ENCODE measurements at regions not wholly inside any gene's neighbourhood (a gene's known extent, or its start where the extent isn't known, plus 50 kb on each side); places are given as distances from the start of the nearest gene placed in this dataset.
"Not testable (repeated sequence)": the region's sequence is repeated elsewhere in the genome, so short reads cannot be mapped to it uniquely, and the experiment has no call there.

GRCh38 chrX:13419918-13420317 is 100.1 kb upstream of the ATXN3L start:
- FAIRE-seq, result no peak

GRCh38 chrX:13419276-13419675 is 99.4 kb upstream of the ATXN3L start:
- no peak for FAIRE-seq

GRCh38 chrX:13418126-13419097 is 98.6 kb upstream of the ATXN3L start:
- FAIRE-seq, result no peak

- FAIRE-seq, result no peak
Observed at GRCh38 chrX:13415509-13415908, 95.7 kb upstream of the ATXN3L start.

- FAIRE-seq, result no peak
Observed at GRCh38 chrX:13414006-13414647, 94.3 kb upstream of the ATXN3L start.

- FAIRE-seq, result no peak
Observed at GRCh38 chrX:13412208-13412600, 92.4 kb upstream of the ATXN3L start.

GRCh38 chrX:13411496-13412207 is 91.8 kb upstream of the ATXN3L start:
- no peak for FAIRE-seq

GRCh38 chrX:13408599-13408998 is 88.7 kb upstream of the ATXN3L start:
- FAIRE-seq, result not testable (repeated sequence)

- not testable (repeated sequence) for FAIRE-seq
Observed at GRCh38 chrX:13404777-13405176, 84.9 kb upstream of the ATXN3L start.

GRCh38 chrX:13404364-13404763 is 84.5 kb upstream of the ATXN3L start:
- FAIRE-seq, result no peak

- no peak for FAIRE-seq
Observed at GRCh38 chrX:13401724-13402123, 81.9 kb upstream of the ATXN3L start.

- no peak for FAIRE-seq
Observed at GRCh38 chrX:13398839-13399238, 79.0 kb upstream of the ATXN3L start.

- no peak for FAIRE-seq
Observed at GRCh38 chrX:13397878-13398818, 78.3 kb upstream of the ATXN3L start.

GRCh38 chrX:13396924-13397323 is 77.1 kb upstream of the ATXN3L start:
- FAIRE-seq, result no peak

- no peak for FAIRE-seq
Observed at GRCh38 chrX:13389501-13389900, 69.6 kb upstream of the ATXN3L start.

GRCh38 chrX:13387666-13388494 is 68.0 kb upstream of the ATXN3L start:
- no peak for FAIRE-seq

- FAIRE-seq, result no peak
Observed at GRCh38 chrX:13386636-13387035, 66.8 kb upstream of the ATXN3L start.

GRCh38 chrX:13386092-13386491 is 66.2 kb upstream of the ATXN3L start:
- FAIRE-seq, result no peak

GRCh38 chrX:13383907-13384306 is 64.1 kb upstream of the ATXN3L start:
- FAIRE-seq, result no peak

- no peak for FAIRE-seq
Observed at GRCh38 chrX:13381514-13381913, 61.7 kb upstream of the ATXN3L start.

GRCh38 chrX:13380211-13380610 is 60.4 kb upstream of the ATXN3L start:
- FAIRE-seq, result no peak
